SU-DHL-6 (cell line): ENCODE measurements at regions not wholly inside any gene's neighbourhood (a gene's known extent, or its start where the extent isn't known, plus 50 kb on each side); places are given as distances from the start of the nearest gene placed in this dataset.

Experiments
- EZH2phosphoT487 ChIP-seq: fragments of 200-600 bp; sonication (generic), shearing (Covaris generic); conservative IDR thresholded peaks from 2 replicates; pipeline ENCODE4 v1.6.1; 2018; ENCODE audit warnings: mild to moderate bottlenecking, antibody characterized with exemption, low read length, moderate library complexity, mixed read lengths
- TF ChIP-seq, protein P1 (sequence below): fragments of 200-600 bp; sonication (generic); IDR thresholded peaks from one replicate; pipeline ENCODE4 v1.5.1; 2017; ENCODE audit warnings: antibody characterized with exemption, mild to moderate bottlenecking, low read length, moderate library complexity; ENCODE audit not compliant: insufficient read depth, poor library complexity, severe bottlenecking

DNA sequence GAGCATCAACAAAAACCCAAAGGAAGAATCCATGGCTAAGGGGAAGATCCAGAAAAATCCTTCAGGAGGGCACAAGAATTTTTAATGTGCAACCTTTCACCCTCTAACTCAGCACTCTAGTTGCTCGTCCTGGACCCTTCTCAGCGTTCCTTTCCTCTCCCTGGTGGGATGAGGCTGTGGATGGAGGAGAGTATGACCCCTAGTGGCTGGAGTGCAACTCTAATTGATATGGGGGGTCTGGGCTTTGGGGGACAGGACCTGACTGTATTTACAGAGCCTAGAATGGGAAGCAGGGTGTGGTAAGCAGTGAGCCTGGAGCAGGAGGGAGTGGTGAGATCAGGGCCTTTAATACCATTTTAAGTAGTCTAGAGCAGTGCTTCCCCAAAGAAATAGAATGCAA lies 83.9 kb upstream of the CEP85L start:
- TF ChIP-seq, protein P1, sequence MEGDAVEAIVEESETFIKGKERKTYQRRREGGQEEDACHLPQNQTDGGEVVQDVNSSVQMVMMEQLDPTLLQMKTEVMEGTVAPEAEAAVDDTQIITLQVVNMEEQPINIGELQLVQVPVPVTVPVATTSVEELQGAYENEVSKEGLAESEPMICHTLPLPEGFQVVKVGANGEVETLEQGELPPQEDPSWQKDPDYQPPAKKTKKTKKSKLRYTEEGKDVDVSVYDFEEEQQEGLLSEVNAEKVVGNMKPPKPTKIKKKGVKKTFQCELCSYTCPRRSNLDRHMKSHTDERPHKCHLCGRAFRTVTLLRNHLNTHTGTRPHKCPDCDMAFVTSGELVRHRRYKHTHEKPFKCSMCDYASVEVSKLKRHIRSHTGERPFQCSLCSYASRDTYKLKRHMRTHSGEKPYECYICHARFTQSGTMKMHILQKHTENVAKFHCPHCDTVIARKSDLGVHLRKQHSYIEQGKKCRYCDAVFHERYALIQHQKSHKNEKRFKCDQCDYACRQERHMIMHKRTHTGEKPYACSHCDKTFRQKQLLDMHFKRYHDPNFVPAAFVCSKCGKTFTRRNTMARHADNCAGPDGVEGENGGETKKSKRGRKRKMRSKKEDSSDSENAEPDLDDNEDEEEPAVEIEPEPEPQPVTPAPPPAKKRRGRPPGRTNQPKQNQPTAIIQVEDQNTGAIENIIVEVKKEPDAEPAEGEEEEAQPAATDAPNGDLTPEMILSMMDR: peak; percentile 52
- TF ChIP-seq EZH2phosphoT487: no peak
